ENCODE measurements at regions not wholly inside any gene's neighbourhood (a gene's known extent, or its start where the extent isn't known, plus 50 kb on each side); places are given as distances from the start of the nearest gene placed in this dataset.

- TF ChIP-seq YY1 (IDR thresholded peaks at IDR 0.05; ENCODE audit: insufficient read depth, insufficient read length) (no peak), ZNF274 (IDR thresholded peaks at IDR 0.05; ENCODE audit: low read depth, low read length) (no peak)
Observed at GRCh38 chr9:8078641-8079140, 279.1 kb upstream of the DMAC1 start.
